SK-N-SH (cell line): ENCODE measurements at regions not wholly inside any gene's neighbourhood (a gene's known extent, or its start where the extent isn't known, plus 50 kb on each side); places are given as distances from the start of the nearest gene placed in this dataset.
"Not testable (repeated sequence)": the region's sequence is repeated elsewhere in the genome, so short reads cannot be mapped to it uniquely, and the experiment has no call there.

Experiments
- CTCF ChIA-PET: fragments of 300-600, 350-600 bp; formaldehyde crosslinking; extraction: SDS; loops from one replicate; lab custom pipeline; 2021; lab: Yijun Ruan, JAX
- POLR2A ChIA-PET: fragments of 350-600 bp; sonication (Branson Sonifier 250); formaldehyde crosslinking; extraction: SDS; loops from one replicate; lab custom pipeline; 2020; ENCODE audit warnings: antibody characterized with exemption, inconsistent platforms; lab: Yijun Ruan, JAX
- DNase-seq: peaks from one replicate; pipeline ENCODE4 v3.0.0; 2012
- H2AFZ ChIP-seq: fragments of 200-600 bp; sonication (generic); 2 replicates; pipeline ENCODE4 v1.8.1; 2016; ENCODE audit warnings: antibody characterized with exemption, mild to moderate bottlenecking, low read depth
- H3F3A ChIP-seq: fragments of 200-600 bp; sonication (generic); replicated peaks from 2 replicates; pipeline ENCODE3; 2016; ENCODE audit warnings: antibody characterized with exemption, mild to moderate bottlenecking; ENCODE audit not compliant: insufficient read depth
- H3K27ac ChIP-seq, 2 experiments: fragments of 200-500 bp in 1 of 2; fragments of 200-600 bp in 1 of 2; sonication (Bioruptor generic) in 1 of 2; sonication (generic), shearing (Covaris generic) in 1 of 2; 2 replicates each; pipeline versions ENCODE4 v1.5.1 to v1.6.1; 2014 to 2016; ENCODE audit warnings: low read depth in 2 of 2, inconsistent platforms in 1 of 2, low read length in 1 of 2, mild to moderate bottlenecking in 1 of 2, mixed read lengths in 1 of 2
- H3K27me3 ChIP-seq: fragments of 200-600 bp; sonication (generic), shearing (Covaris generic); 2 replicates; pipeline ENCODE4 v1.6.1; 2016; ENCODE audit warnings: mixed run types; ENCODE audit not compliant: insufficient read depth
- H3K36me3 ChIP-seq, 2 experiments: fragments of 200-500 bp in 1 of 2; fragments of 200-600 bp in 1 of 2; sonication (Bioruptor generic) in 1 of 2; sonication (generic) in 1 of 2; replicated peaks in 1 of 2; 2 replicates each; pipeline versions ENCODE3 to v1.5.1; 2014 to 2016; ENCODE audit warnings: low read length in 1 of 2, mild to moderate bottlenecking in 1 of 2; ENCODE audit not compliant: insufficient read depth in 2 of 2, control insufficient read depth in 1 of 2
- H3K4me1 ChIP-seq, 2 experiments: fragments of 200-500 bp in 1 of 2; fragments of 200-600 bp in 1 of 2; sonication (Bioruptor generic) in 1 of 2; sonication (generic), shearing (Covaris generic) in 1 of 2; 2 replicates each; pipeline versions ENCODE4 v1.5.1 to v1.6.1; 2014 to 2016; ENCODE audit warnings: low read depth in 1 of 2, low read length in 1 of 2, mixed run types in 1 of 2; ENCODE audit not compliant: insufficient read depth in 2 of 2, control insufficient read depth in 1 of 2
- H3K4me2 ChIP-seq: fragments of 200-600 bp; sonication (generic), shearing (Covaris generic); 2 replicates; pipeline ENCODE4 v1.6.1; 2017; ENCODE audit warnings: mixed run types
- H3K4me3 ChIP-seq, 2 experiments: fragments of 200-500 bp in 1 of 2; fragments of 200-600 bp in 1 of 2; sonication (Bioruptor generic) in 1 of 2; sonication (generic), shearing (Covaris generic) in 1 of 2; 2 replicates each; pipeline versions ENCODE4 v1.5.1 to v1.8.1; 2014 to 2016; ENCODE audit warnings: low read depth in 2 of 2, inconsistent platforms in 1 of 2, low read length in 1 of 2, mild to moderate bottlenecking in 1 of 2, mixed read lengths in 1 of 2, moderate library complexity in 1 of 2
- H3K79me2 ChIP-seq: fragments of 200-600 bp; sonication (generic); 2 replicates; pipeline ENCODE4 v1.8.1; 2017; ENCODE audit warnings: mild to moderate bottlenecking; ENCODE audit not compliant: insufficient read depth
- H3K9ac ChIP-seq: fragments of 200-600 bp; sonication (generic); 2 replicates; pipeline ENCODE4 v1.6.1; 2017; ENCODE audit warnings: mixed run types
- H3K9me2 ChIP-seq: fragments of 200-600 bp; sonication (generic); 2 replicates; pipeline ENCODE4 v1.6.1; 2017; ENCODE audit warnings: mixed run types
- H3K9me3 ChIP-seq: fragments of 200-600 bp; sonication (generic); 2 replicates; pipeline ENCODE4 v1.6.1; 2017; ENCODE audit warnings: mixed run types, mild to moderate bottlenecking, moderate library complexity
- H4K20me1 ChIP-seq: fragments of 200-600 bp; sonication (generic); 2 replicates; pipeline ENCODE4 v1.6.1; 2017; ENCODE audit warnings: mild to moderate bottlenecking, mixed run types; ENCODE audit not compliant: insufficient read depth
- WGBS: methylation state at CpG from one replicate; pipeline ENCODE4 v1.1.6; 2017; ENCODE audit warnings: low lambda C conversion rate; 5-methylcytosine and 5-hydroxymethylcytosine counted together

GRCh38 chr4:49560131-49560816, 574.2 kb downstream of the CWH43 start:
- H3K9me2 ChIP-seq, CTCF ChIA-PET, H3K27ac ChIP-seq, H4K20me1 ChIP-seq, H3K4me3 ChIP-seq, H3K27me3 ChIP-seq, H3K4me2 ChIP-seq, H3K4me1 ChIP-seq, H2AFZ ChIP-seq, H3K36me3 ChIP-seq, DNase-seq, H3K9ac ChIP-seq, POLR2A ChIA-PET, H3K9me3 ChIP-seq, H3F3A ChIP-seq, H3K79me2 ChIP-seq: not testable (repeated sequence)
- 30% methylated on average over 3 of the region's 9 CpGs for WGBS

DNA sequence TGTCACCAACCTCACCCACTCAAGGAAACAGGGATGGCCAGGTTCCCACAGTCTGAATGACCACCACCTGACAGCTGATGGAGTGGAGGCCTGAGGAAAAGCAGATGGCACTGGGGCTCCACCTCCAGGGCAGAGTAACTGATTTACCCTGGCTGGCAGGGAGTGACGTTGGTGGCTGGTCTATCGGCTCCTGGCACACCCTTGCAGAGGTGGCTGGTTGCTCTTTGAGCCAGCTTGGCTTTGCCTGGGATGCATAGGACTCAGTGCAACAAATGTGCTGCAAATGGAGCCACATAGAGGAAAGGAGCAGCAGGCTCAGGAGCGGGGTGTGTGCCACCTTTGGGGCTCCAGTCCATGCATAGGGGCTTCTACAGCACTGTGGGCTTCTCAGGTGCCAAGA, 574.8 kb downstream of the CWH43 start:
- H4K20me1 ChIP-seq, POLR2A ChIA-PET: not testable (repeated sequence)
- 15% methylated on average over 3 of the region's 3 CpGs for WGBS

GRCh38 chr4:49570248-49570647, 584.2 kb downstream of the CWH43 start:
- DNase-seq, H3K4me2 ChIP-seq, H3F3A ChIP-seq, H3K27me3 ChIP-seq, H3K79me2 ChIP-seq, H2AFZ ChIP-seq, H3K36me3 ChIP-seq, CTCF ChIA-PET, H4K20me1 ChIP-seq, H3K27ac ChIP-seq, H3K9me3 ChIP-seq, H3K4me1 ChIP-seq, POLR2A ChIA-PET, H3K9me2 ChIP-seq, H3K4me3 ChIP-seq, H3K9ac ChIP-seq: not testable (repeated sequence)
- 23% methylated on average over 2 of the region's 2 CpGs for WGBS

More for the DNA sequence above, 574.8 kb downstream of the CWH43 start:
- H3K9me3 ChIP-seq, H3K79me2 ChIP-seq, H3K4me3 ChIP-seq, CTCF ChIA-PET, H3K9ac ChIP-seq, H3K4me2 ChIP-seq, H3K27me3 ChIP-seq, H3K9me2 ChIP-seq, H2AFZ ChIP-seq, H3K36me3 ChIP-seq, H3F3A ChIP-seq, DNase-seq, H3K4me1 ChIP-seq, H3K27ac ChIP-seq: not testable (repeated sequence)

DNA sequence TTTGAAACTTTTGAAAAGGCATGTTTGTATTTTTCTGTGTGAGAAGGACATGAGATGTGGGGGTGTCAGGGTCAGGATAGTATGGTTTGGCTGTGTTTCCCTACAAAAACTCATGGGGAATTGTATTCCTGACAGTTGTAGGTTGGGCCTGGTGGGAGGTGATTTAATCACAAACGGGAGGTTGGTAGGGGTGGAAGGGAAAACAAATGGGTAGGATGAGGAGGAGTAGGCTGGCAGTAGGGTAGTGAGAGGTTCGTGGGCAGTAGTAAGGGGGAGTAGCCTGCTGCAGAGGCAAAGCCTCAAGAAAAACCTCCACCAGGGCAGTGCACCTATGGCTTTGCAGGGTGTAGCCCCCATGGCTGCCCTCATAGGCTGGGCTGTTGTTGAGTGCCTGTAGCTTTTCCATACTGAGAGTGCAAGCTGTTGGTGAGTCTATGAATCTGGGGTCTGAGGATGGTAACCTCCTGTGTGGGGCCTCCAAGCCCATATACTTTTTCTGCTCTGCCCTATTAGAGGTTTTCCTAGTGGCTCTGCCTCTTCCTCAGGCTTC, 587.7 kb downstream of the CWH43 start:
- H3K4me2 ChIP-seq, POLR2A ChIA-PET, H4K20me1 ChIP-seq, H3K36me3 ChIP-seq, H3K4me3 ChIP-seq, H3K4me1 ChIP-seq, DNase-seq, H3K27me3 ChIP-seq, H2AFZ ChIP-seq, H3K9me2 ChIP-seq, H3K27ac ChIP-seq, H3K9ac ChIP-seq, H3K9me3 ChIP-seq, H3K79me2 ChIP-seq, H3F3A ChIP-seq, CTCF ChIA-PET: not testable (repeated sequence)
- 57% methylated on average over 2 of the region's 2 CpGs for WGBS

DNA sequence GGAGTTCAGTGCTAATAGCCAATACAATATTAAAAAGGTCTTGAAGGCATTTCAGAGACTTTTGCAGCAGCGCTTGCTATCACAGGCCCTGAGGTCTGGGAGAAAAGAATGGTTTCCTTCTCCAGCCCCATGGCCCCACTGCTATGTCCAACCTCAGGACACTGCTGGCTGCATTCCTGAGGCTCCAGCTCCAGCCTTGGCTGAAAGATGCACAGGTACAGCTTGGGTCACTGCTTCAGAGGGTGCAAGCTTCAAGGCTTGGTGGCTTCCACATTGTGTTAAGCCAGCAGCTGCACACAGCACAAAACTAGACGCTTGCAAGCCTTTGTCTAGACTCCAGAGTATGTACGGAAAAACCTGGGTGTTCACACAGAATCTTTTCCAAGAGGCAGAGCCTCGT, 589.2 kb downstream of the CWH43 start:
- H2AFZ ChIP-seq, H3K79me2 ChIP-seq, H3K9me3 ChIP-seq, H3K4me1 ChIP-seq, POLR2A ChIA-PET, DNase-seq, CTCF ChIA-PET, H3K36me3 ChIP-seq, H3K4me2 ChIP-seq, H4K20me1 ChIP-seq, H3F3A ChIP-seq, H3K9me2 ChIP-seq, H3K27ac ChIP-seq, H3K9ac ChIP-seq, H3K4me3 ChIP-seq, H3K27me3 ChIP-seq: not testable (repeated sequence)
- 33% methylated on average over 4 of the region's 4 CpGs for WGBS

- 41% methylated on average over 2 of the region's 5 CpGs for WGBS
- H3K27ac ChIP-seq, H3K79me2 ChIP-seq, H2AFZ ChIP-seq, H3K9ac ChIP-seq, H3K4me2 ChIP-seq, H3K27me3 ChIP-seq, H4K20me1 ChIP-seq, POLR2A ChIA-PET, H3K4me1 ChIP-seq, H3K9me2 ChIP-seq, H3K4me3 ChIP-seq, H3K36me3 ChIP-seq, H3K9me3 ChIP-seq, H3F3A ChIP-seq, DNase-seq, CTCF ChIA-PET: not testable (repeated sequence)
These were observed 592.3 kb downstream of the CWH43 start for GRCh38 chr4:49578371-49578770.
